GM23248 (cell line): ENCODE measurements at regions not wholly inside any gene's neighbourhood (a gene's known extent, or its start where the extent isn't known, plus 50 kb on each side); places are given as distances from the start of the nearest gene placed in this dataset.

Experiments
- EZH2 ChIP-seq: fragments of 200-600 bp; sonication (generic); IDR thresholded peaks from 2 replicates; pipeline ENCODE4 v1.6.1; 2018; ENCODE audit warnings: antibody characterized with exemption, mild to moderate bottlenecking; ENCODE audit not compliant: insufficient read depth, poor library complexity, severe bottlenecking
- EZH2phosphoT487 ChIP-seq: fragments of 200-600 bp; sonication (generic); IDR thresholded peaks from 2 replicates; pipeline ENCODE4 v1.6.1; 2018; ENCODE audit warnings: antibody characterized with exemption, moderate library complexity, mild to moderate bottlenecking, low read depth; ENCODE audit not compliant: insufficient read depth

DNA sequence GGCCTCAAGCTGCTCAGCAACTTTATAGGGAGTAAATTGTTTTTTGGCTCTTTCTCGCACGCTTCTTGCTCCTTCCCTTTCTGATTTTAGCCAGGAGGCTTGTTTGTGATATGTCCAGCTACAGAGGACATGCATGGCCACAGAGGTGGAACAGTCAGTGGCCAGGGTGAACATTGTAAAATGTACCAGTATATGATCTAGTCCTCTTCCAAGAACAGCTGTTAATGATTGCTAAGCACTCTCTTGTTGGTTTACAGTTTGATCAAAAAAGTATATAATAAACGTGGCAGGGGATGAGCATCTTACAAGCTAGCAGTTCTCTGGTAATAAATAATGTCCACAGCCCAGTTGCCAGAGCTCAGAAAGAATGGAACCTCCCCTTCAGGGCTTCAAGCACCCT is 461.7 kb upstream of the DYNLRB2 start:
- no peak for TF ChIP-seq EZH2phosphoT487
- TF ChIP-seq EZH2 = no peak
